KBM-7 (cell line): ENCODE measurements at regions not wholly inside any gene's neighbourhood (a gene's known extent, or its start where the extent isn't known, plus 50 kb on each side); places are given as distances from the start of the nearest gene placed in this dataset.
"Not testable (repeated sequence)": the region's sequence is repeated elsewhere in the genome, so short reads cannot be mapped to it uniquely, and the experiment has no call there.

Experiments used
- DNase-seq: peaks from one replicate; pipeline ENCODE4 v3.0.0-alpha.2; 2015
- in situ Hi-C: fragments of 300-500 bp; cut with MboI; formaldehyde crosslinking; loops from 2 replicates; pipeline ENCODE4 v1.14.3; 2020; ENCODE audit warnings: low sequenced_read_pairs, low pct_unique_long_range_greater_than_20kb, mixed read lengths

DNA sequence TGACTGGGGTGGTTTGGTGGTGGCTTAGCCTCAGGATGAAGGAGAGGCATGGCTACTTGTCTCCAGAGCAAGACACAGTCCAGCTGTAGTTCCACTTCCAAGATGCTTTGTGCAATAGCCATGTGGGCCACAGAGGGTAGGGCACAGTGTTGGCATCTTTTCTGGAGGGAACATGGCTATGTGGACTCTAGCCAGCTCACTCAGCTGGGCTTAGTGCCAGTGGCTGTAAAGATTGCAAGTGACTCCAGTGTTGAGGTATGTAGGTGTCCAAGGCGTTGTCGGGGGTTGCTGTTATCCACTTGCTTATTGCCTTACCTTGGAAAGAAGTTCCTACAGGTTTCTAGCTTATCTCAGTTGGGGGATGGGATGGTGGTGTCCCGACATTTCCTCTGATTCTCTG is 233.4 kb downstream of the CD109 start:
- DNase-seq, result no peak
- in situ Hi-C loops, result no loop called here

DNA sequence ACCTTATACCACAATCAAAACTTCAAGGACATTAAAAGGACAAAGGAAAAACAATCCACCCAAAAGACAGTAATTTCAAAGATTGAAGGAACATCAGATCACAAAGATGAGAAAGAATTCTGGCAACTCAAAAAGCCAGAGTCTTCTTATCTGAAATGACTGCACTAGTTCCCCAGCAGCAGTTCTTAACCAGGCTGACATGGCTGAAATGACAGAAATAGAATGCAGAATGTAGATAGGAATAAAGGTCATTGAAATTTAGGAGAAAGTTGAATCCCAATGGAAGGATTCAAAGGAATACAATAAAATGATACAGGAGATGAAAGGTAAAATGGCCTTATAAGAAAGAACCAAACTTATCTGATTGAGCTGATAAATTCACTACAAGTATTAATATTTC is 231.4 kb downstream of the CD109 start:
- no peak for DNase-seq
- in situ Hi-C loops, result no loop called here

DNA sequence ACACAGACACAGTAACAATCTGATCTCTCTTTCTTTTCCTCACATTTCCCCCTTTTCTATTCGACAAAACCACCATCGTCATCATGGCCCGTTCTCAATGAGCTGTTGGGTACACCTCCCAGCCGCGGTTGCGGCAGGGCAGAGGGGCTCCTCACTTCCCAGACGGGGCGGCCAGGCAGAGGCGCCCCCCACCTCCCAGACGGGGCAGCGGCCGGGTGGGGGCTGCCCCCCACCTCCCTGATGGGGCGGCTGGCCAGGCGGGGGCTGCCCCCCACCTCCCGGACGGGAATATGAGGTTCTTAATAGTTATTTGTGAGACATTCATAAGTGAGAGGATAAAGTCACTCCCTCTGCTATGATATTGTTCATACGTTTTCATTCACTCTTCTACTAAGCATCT is 229.7 kb downstream of the CD109 start:
- in situ Hi-C loops, DNase-seq: not testable (repeated sequence)

DNA sequence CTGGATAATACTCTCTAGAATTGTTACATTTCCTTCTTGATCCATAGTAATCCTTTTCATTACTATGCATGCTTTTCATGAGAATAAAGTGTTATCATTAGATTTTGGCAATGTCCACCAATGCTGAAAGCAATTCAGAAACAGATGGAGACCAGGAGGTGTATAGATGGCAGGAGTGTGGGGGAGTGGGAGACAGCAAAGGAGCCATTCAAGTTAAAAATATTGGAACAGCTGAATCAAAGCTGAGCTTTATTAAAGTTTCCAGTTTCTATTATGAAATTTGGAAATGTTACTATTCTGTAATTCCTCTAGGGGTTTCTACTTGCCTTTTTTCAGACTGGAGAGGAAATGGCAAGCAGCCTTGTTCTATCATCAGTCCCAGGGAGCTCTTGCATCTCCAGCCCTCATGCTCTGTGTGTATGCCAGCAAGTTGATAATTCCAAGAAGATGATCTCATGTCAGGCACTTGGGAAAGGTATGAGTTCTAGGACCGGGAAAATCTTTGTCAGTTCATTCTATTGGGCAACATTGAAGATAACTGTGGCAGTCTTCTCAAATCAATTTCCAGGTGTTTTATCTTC is 228.0 kb downstream of the CD109 start:
- no peak for DNase-seq
- in situ Hi-C loops, result no loop called here

DNA sequence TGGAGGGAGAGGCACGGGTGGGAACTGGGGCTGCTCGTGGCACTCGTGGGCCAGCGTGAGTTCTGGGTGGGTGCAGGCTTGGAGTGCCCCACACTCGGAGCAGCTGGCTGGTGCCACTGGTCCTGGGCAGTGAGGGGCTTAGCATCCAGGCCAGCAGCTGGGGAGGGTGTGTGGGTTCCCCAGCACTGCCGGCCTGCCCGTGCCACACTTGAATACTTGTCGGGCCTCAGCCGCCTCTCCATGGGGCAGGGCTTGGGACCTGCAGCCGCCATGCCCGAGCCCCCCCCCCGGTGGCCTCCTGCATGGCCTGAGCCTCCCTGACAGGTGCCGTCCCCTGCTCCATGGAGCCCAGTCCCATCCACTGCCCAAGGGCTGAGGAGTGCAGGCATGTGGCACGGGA is 207.2 kb downstream of the CD109 start:
- DNase-seq, result no peak
- in situ Hi-C loops, result no loop called here

DNA sequence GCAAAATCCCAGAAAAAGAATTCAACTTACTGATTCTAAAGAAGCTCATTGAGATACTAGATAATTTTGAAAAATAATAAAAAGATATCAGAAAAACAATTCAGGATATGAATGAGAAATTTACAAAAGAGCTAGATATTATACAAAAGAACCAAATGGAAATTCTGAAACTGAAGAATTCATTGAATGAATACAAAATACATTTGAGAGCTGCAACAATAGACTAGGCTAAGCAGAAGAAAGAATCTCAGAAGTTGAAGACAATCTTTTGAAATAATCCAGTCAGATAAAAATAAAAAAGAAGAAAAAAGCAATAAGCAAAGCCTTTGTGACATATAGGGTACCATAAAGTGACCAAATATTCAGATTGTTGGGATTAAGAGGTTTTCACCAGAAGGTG is 206.0 kb downstream of the CD109 start:
- in situ Hi-C loops, result no loop called here
- no peak for DNase-seq

DNA sequence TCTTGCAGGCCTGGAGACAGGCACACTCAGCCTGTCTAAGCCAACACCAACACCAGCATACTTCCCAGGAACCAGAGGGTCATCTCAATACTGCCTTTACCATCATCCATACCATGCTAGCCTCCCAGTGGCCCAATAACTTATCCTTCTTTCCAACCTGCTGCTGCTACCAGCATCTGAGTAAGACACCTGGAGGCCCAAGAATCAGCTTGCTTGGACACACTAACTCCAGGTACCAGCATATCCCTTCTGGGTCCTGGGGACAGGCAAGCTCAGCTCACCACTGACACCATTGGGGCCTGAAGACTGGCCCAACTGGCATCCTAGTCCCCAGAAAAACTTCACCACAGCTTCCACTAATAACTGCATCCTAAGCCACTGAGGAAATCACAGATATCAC is 205.3 kb downstream of the CD109 start:
- in situ Hi-C loops, result no loop called here
- no peak for DNase-seq

DNA sequence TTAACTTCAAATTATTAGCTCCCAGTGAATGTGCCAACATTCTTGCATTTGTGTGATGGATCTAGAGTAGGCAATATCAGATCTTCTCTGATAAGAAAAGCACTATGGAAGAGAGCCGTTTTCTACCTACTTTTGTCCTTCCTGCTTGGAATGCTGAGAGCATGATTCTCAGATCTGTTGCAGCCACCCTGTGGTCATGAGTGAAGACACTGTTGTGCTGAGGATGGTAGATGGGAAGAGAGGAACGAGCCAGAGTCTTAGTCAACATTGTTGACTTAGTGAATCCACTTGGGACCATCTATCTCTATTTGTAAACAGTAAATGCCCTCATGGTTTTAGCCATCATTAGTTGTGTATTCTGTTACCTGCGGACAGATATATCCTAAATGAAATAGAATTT is 202.6 kb downstream of the CD109 start:
- DNase-seq, result no peak
- in situ Hi-C loops, result no loop called here

DNA sequence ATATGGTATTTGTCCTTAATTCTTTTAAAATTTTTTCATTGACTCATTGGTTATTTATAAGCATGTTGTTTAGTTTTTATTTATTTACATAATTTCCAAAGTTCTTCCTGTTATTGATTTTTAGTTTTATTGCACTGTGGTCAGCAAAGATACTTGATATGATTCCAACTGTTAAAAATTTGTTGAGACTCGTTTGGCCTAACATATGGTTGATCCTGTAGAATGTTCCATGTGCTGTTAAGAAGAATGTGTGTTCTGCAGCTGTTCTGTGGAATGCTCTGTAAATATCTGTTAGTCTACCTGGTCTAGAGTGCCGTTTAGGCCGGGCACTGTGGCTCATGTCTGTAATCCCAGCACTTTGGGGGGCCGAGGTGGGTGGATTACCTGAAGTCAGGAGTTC is 197.7 kb downstream of the CD109 start:
- no peak for DNase-seq
- in situ Hi-C loops, result no loop called here

DNA sequence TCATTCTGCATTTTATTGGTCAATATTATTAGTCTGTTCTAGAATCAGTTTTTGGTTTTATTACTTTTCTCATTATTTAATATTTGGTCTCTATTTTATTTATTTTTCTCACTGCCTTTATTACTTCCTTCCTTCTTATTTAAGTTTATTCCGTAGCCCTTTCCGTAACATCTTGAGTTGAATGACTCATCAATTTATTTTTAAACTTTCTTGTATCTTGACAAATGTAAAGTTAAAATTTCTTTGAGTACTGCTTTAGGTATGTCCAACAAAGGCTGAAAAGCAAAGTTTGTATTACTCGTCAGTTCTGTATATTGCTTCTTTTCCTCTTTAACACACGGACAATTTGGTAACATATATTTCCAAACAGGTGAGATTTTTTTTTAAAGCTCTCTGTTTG is 192.0 kb downstream of the CD109 start:
- DNase-seq, result no peak
- in situ Hi-C loops, result no loop called here

DNA sequence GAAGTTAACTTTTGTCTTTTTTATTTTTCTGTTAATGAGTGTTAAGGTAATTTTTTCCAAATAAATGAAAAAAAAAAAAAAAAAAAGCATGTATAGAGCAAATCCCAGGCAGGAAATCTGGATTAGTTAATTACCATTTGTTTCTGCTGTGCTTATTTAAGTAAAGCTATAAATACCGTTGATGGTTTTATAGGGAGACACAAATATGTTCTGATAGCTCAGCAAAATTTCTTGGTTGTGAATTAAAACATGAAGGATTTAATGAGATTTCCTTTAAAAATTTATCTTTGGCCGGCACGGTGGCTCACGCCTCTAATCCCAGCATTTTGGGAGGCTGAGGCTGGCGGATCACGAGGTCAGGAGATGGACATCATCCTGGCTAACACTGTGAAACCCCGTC is 189.4 kb downstream of the CD109 start:
- in situ Hi-C loops, result no loop called here
- DNase-seq, result no peak

DNA sequence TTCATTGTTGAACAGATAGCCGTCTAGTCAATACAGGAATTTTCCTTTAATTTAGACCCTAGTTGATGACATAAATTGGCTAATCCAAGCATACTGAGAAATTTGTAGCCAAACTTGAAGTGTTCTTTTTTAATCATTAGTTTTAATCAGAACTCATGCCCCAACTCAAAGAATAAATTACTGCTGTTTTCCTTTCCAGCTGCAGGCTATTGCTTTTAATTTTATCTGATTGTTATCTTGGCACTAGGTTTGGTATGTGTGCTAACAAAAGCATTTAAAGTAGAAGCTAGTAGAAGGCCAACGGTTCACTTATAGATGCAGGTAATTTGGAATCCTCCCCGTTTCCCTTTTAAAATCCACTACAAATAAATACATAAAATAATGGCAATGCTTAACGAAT is 188.5 kb downstream of the CD109 start:
- no peak for DNase-seq
- in situ Hi-C loops, result no loop called here

DNA sequence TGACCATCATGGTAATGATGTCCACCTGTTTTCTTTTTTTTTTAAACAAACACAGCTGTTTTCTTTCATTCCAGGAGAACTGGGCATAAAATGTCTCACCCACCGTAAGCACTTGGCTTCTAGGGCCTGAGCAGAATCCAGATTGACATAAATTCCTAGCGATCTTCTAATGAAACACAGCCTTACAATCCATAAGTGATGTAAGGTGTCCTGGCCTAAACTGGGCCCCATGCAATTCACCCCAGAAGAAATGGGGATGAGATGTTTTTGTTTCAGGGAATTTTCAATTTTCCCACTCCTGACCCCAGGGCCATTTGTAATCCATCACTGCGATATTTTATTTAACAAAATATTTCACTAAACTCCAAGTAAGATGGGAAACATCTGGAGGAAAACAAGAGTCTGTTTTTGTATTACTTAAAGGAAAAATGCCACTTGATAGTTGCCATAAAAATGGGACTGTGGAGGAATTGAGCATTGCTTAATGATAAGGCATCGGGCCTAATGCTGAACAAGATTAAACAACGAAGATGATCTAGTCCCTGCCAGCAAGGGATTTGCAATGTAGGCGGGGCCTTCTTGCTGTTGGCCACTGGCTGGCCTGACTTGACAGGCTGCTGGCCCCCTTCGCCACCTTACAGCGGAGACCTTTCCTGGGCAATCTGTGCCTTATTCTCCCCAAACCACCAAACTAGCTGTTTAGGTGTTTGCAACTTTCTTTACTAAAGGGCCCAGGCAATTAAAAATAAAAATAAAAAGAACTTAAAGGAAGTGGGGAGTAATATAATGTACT is 183.7 kb downstream of the CD109 start:
- no peak for DNase-seq
- in situ Hi-C loops, result no loop called here

DNA sequence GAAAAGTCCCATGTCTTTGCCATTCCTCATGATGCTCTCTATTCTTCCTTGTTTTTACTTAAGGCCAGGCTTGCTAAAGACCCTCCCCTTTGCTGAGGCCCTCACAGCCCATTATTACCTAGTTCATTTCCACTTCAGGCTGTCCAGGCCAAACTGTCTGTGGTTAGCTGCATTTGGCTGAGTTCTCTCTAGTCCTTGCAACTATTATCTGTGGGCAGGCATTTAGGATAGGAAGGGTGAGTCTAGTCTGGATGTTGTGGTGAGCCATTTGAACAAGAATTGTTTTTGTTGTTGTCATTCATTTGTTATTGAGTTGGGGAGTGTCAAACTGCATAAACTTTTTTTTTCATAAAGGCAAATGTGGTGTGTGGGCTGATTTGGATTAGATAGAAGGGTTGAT is 182.4 kb downstream of the CD109 start:
- DNase-seq, result no peak
- in situ Hi-C loops, result no loop called here
